K562 (cell line): ENCODE measurements at regions not wholly inside any gene's neighbourhood (a gene's known extent, or its start where the extent isn't known, plus 50 kb on each side); places are given as distances from the start of the nearest gene placed in this dataset.

Experiments used
- ATAC-seq: fragments of 200-7000 bp; cut with Tn5 transposase; 3 replicates; pipeline ENCODE4 v1.9.1; 2020; ENCODE audit warnings: moderate library complexity
- BruUV-seq: library from RNA; stranded (reverse); fragments of 400-500 nt; replicated peaks from 2 replicates; lab custom pipeline; 2021; lab: Mats Ljungman, UMichigan
- CTCF ChIA-PET: fragments of 300-600 bp; formaldehyde crosslinking; extraction: SDS; loops from one replicate; lab custom pipeline; 2021; ENCODE audit warnings: low intra/inter-chr PET ratio; lab: Yijun Ruan, JAX
- POLR2A ChIA-PET: fragments of 300-600, 350-650 bp; sonication (Branson Sonifier 250); formaldehyde crosslinking; extraction: SDS; loops from one replicate; lab custom pipeline; 2021; ENCODE audit warnings: antibody characterized with exemption, inconsistent platforms; lab: Yijun Ruan, JAX
- DNase-seq, 4 experiments: peaks; one replicate each; pipeline versions ENCODE4 v3.0.0 to v3.0.0-alpha.2; 2011 to 2018; ENCODE audit warnings: low spot score in 3 of 4, mixed read lengths in 3 of 4; ENCODE audit errors: extremely low read depth in 1 of 4
- FAIRE-seq: peaks from 2 replicates; lab custom pipeline; 2011; peaks lifted over from hg19 to GRCh38; lab: Jason Lieb, UNC
- H2AFZ ChIP-seq: 2 replicates; pipeline ENCODE4 v1.6.0; 2011; ENCODE audit warnings: low read depth, low read length, control low read depth, inconsistent platforms
- H3K27ac ChIP-seq: fragments of 200-600 bp; 3 replicates; pipeline ENCODE4 v1.8.0; 2011; ENCODE audit warnings: low read depth, mild to moderate bottlenecking, control low read depth, inconsistent platforms, low read length, moderate library complexity, mixed read lengths; ENCODE audit errors: extremely low read depth
- H3K27me3 ChIP-seq, 2 experiments: fragments of 300-600 bp in 1 of 2; 2 replicates in 1 of 2; 3 replicates in 1 of 2; pipeline versions ENCODE4 v1.6.0 to v1.8.0; 2011; ENCODE audit warnings: inconsistent platforms in 2 of 2, low read length in 2 of 2, mild to moderate bottlenecking in 1 of 2, mixed read lengths in 1 of 2, moderate library complexity in 1 of 2; ENCODE audit not compliant: control insufficient read depth in 2 of 2, insufficient read depth in 2 of 2
- H3K36me3 ChIP-seq: fragments of 300-600 bp; 3 replicates; pipeline ENCODE4 v1.8.0; 2011; ENCODE audit warnings: mild to moderate bottlenecking, low read length, inconsistent platforms; ENCODE audit not compliant: control insufficient read depth, insufficient read depth
- H3K4me1 ChIP-seq, 2 experiments: fragments of 200-600 bp in 1 of 2; replicated peaks in 1 of 2; 2 replicates in 1 of 2; 3 replicates in 1 of 2; pipeline versions ENCODE4 v1.5.1 to v1.8.0; 2011; ENCODE audit warnings: inconsistent platforms in 2 of 2, low read length in 2 of 2, mild to moderate bottlenecking in 1 of 2, mixed read lengths in 1 of 2, moderate library complexity in 1 of 2; ENCODE audit not compliant: control insufficient read depth in 2 of 2, insufficient read depth in 2 of 2
- H3K4me2 ChIP-seq: 2 replicates; pipeline ENCODE4 v1.6.1; 2011; ENCODE audit warnings: low read length, control low read depth, inconsistent platforms, mixed read lengths; ENCODE audit not compliant: insufficient read depth
- H3K4me3 ChIP-seq: fragments of 200-600 bp; sonication (generic), shearing (Covaris generic); 2 replicates; pipeline ENCODE4 v1.5.1; 2016; ENCODE audit warnings: control low read depth, inconsistent platforms
- H3K79me2 ChIP-seq: fragments of 200-600 bp; 3 replicates; pipeline ENCODE4 v1.8.0; 2011; ENCODE audit warnings: low read length, inconsistent platforms; ENCODE audit not compliant: control insufficient read depth, insufficient read depth
- H3K9ac ChIP-seq, 2 experiments: 2 replicates each; pipeline versions ENCODE4 v1.6.0 to v1.6.1; 2011; ENCODE audit warnings: low read depth in 2 of 2, low read length in 2 of 2, control low read depth in 1 of 2, inconsistent platforms in 1 of 2, mild to moderate bottlenecking in 1 of 2, mixed read lengths in 1 of 2; ENCODE audit not compliant: insufficient read depth in 1 of 2
- H3K9me1 ChIP-seq: one replicate; pipeline ENCODE4 v1.6.0; 2011; ENCODE audit warnings: inconsistent platforms, mild to moderate bottlenecking, low read length, moderate library complexity; ENCODE audit not compliant: control insufficient read depth, insufficient read depth
- H3K9me3 ChIP-seq: replicated peaks from 2 replicates; pipeline ENCODE4 v1.5.1; 2011; ENCODE audit warnings: low read depth, low read length, inconsistent platforms; ENCODE audit not compliant: control insufficient read depth, insufficient read depth
- H4K20me1 ChIP-seq: replicated peaks from 2 replicates; pipeline ENCODE4 v1.6.1; 2011; ENCODE audit warnings: low read length, inconsistent platforms, mixed read lengths; ENCODE audit not compliant: control insufficient read depth, insufficient read depth
- ELF4 ChIP-seq: fragments of 450-650 bp; formaldehyde crosslinking; IDR thresholded peaks from 2 replicates; pipeline ENCODE4 v1.4.0; 2022; ENCODE audit warnings: missing genetic modification characterization
- FOXP1 ChIP-seq: sonication (generic); formaldehyde crosslinking; IDR thresholded peaks from 2 replicates; pipeline ENCODE4 v1.8.0; 2022; ENCODE audit warnings: mild to moderate bottlenecking, missing genetic modification reagents
- MTA3 ChIP-seq: fragments of 450-650 bp; formaldehyde crosslinking; IDR thresholded peaks from 2 replicates; pipeline ENCODE4 v1.6.1; 2017; ENCODE audit warnings: mild to moderate bottlenecking, borderline replicate concordance
- NCOA4 ChIP-seq: fragments of 450-650 bp; IDR thresholded peaks from 2 replicates; pipeline ENCODE4 v1.6.1; 2018; ENCODE audit warnings: mild to moderate bottlenecking; ENCODE audit not compliant: partially characterized antibody
- SAP30 ChIP-seq: fragments of 200-600 bp; sonication (generic); IDR thresholded peaks from 2 replicates; pipeline ENCODE4 v1.6.1; 2012; ENCODE audit warnings: borderline replicate concordance, low read depth, mild to moderate bottlenecking, moderate library complexity, low read length, control low read depth, inconsistent platforms; ENCODE audit not compliant: insufficient read depth, poor library complexity, severe bottlenecking
- ZBTB1 ChIP-seq: sonication (generic); formaldehyde crosslinking; IDR thresholded peaks from 2 replicates; pipeline ENCODE4 v1.8.1; 2023; ENCODE audit warnings: missing genetic modification reagents, low read depth, mild to moderate bottlenecking, borderline replicate concordance
- ZBTB5 ChIP-seq: fragments of 450-650 bp; IDR thresholded peaks from 2 replicates; pipeline ENCODE4 v1.6.1; 2017; ENCODE audit warnings: antibody characterized with exemption
- ZNF3 ChIP-seq: fragments of 250-450 bp; sonication (Bioruptor Pico); IDR thresholded peaks from 2 replicates; pipeline ENCODE4 v1.5.0; 2021; ENCODE audit warnings: mild to moderate bottlenecking, moderate library complexity
- WGBS: fragments of 100-300 bp; shearing (Covaris generic); methylation state at CpG from one replicate; pipeline ENCODE4 v1.1.6; 2016; ENCODE audit warnings: low coverage, mixed read lengths; ENCODE audit not compliant: insufficient coverage; ENCODE audit errors: missing lambda C conversion rate; 5-methylcytosine and 5-hydroxymethylcytosine counted together
- in situ Hi-C: fragments of 300-500 bp; cut with MboI; formaldehyde crosslinking; loops from 4 replicates; pipeline ENCODE4 v1.15.0; 2018; ENCODE audit warnings: inconsistent platforms, mixed read lengths
- intact Hi-C: fragments of 100-400 bp; cut with micrococcal nuclease; formaldehyde crosslinking; loops from 2 replicates; pipeline ENCODE4 v1.14.2; 2022

- no peak for FAIRE-seq
These were observed 172.7 kb upstream of the FHL2 start for GRCh38 chr2:105571445-105571987.

GRCh38 chr2:105570757-105571156, 171.9 kb upstream of the FHL2 start:
- intact Hi-C loops (loop anchor here (10.0 kb wide), 2 partner anchors 344 to 974 kb away; no protein-coding TSS in a partner anchor), in situ Hi-C loops (no loop called here)
- Histone ChIP-seq H3K27me3 (peaks cover 28 to 58% of the 10 kb centered on the region in 2 experiments; a peak in 4 of 5 replicates), H3K27ac (no peak overlapping the region), H3K4me3 (no peak overlapping the region), H2AFZ (no peak overlapping the region), H3K36me3 (no peaks in the 10 kb centered on the region), H3K9ac (no peak overlapping the region), H3K4me1 (no peaks in the 10 kb centered on the region), H3K4me2 (no peak overlapping the region), H4K20me1 (no peaks in the 10 kb centered on the region), H3K9me3 (no peaks in the 10 kb centered on the region), H3K79me2 (no peaks in the 10 kb centered on the region), H3K9me1 (no peaks in the 10 kb centered on the region)
- WGBS, result 45% methylated on average over 4 of the region's 4 CpGs
- ChIA-PET POLR2A (no interaction called here), CTCF (no interaction called here)
- ATAC-seq, result no peak
- DNase-seq, result no peak
- no TSS peak for BruUV-seq
- FAIRE-seq, result no peak
- no peak for TF ChIP-seq ZBTB5
- no peak for TF ChIP-seq MTA3
- no peak for TF ChIP-seq ELF4 (CRISPR knock-in tag)
- TF ChIP-seq FOXP1 (CRISPR knock-in tag), result no peak
- no peak for TF ChIP-seq NCOA4
- TF ChIP-seq ZNF3 (CRISPR knock-in tag), result no peak
- TF ChIP-seq, all 486 proteins: peak for 0

More at GRCh38 chr2:105571445-105571987, 172.7 kb upstream of the FHL2 start:
- Histone ChIP-seq H3K9ac (no peak overlapping the region), H3K9me3 (no peaks in the 10 kb centered on the region), H3K79me2 (no peaks in the 10 kb centered on the region), H4K20me1 (no peaks in the 10 kb centered on the region), H3K36me3 (no peaks in the 10 kb centered on the region), H3K27me3 (peaks cover 23 to 52% of the 10 kb centered on the region in 2 experiments; a peak in 3 of 5 replicates), H3K9me1 (no peaks in the 10 kb centered on the region), H3K4me2 (no peak overlapping the region), H2AFZ (no peak overlapping the region), H3K4me1 (peaks cover 0 to under 1% of the 10 kb centered on the region in 2 experiments; a peak in 1 of 5 replicates), H3K4me3 (no peak overlapping the region), H3K27ac (no peak overlapping the region)
- WGBS, result 10% methylated on average over 9 of the region's 9 CpGs
- CTCF ChIA-PET, result no interaction called here
- DNase-seq (no peak), ATAC-seq (no peak)
- intact Hi-C loops, result loop anchor here (10.0 kb wide), 2 partner anchors 343 to 973 kb away; no protein-coding TSS in a partner anchor
- POLR2A ChIA-PET, result no interaction called here
- in situ Hi-C loops, result no loop called here
- TF ChIP-seq SAP30, result no peak
- no peak for TF ChIP-seq ZBTB1 (CRISPR knock-in tag)
- no TSS peak for BruUV-seq
